K562 (cell line): ENCODE measurements at regions not wholly inside any gene's neighbourhood (a gene's known extent, or its start where the extent isn't known, plus 50 kb on each side); places are given as distances from the start of the nearest gene placed in this dataset.

Experiments used
- ATAC-seq: fragments of 200-7000 bp; cut with Tn5 transposase; 3 replicates; pipeline ENCODE4 v1.9.1; 2020; ENCODE audit warnings: moderate library complexity
- BruUV-seq: library from RNA; stranded (reverse); fragments of 400-500 nt; replicated peaks from 2 replicates; lab custom pipeline; 2021; lab: Mats Ljungman, UMichigan
- CTCF ChIA-PET: fragments of 300-600 bp; formaldehyde crosslinking; extraction: SDS; loops from one replicate; lab custom pipeline; 2021; ENCODE audit warnings: low intra/inter-chr PET ratio; lab: Yijun Ruan, JAX
- POLR2A ChIA-PET: fragments of 300-600, 350-650 bp; sonication (Branson Sonifier 250); formaldehyde crosslinking; extraction: SDS; loops from one replicate; lab custom pipeline; 2021; ENCODE audit warnings: antibody characterized with exemption, inconsistent platforms; lab: Yijun Ruan, JAX
- DNase-seq, 4 experiments: peaks; one replicate each; pipeline versions ENCODE4 v3.0.0 to v3.0.0-alpha.2; 2011 to 2018; ENCODE audit warnings: low spot score in 3 of 4, mixed read lengths in 3 of 4; ENCODE audit errors: extremely low read depth in 1 of 4
- FAIRE-seq: peaks from 2 replicates; lab custom pipeline; 2011; peaks lifted over from hg19 to GRCh38; lab: Jason Lieb, UNC
- H2AFZ ChIP-seq: 2 replicates; pipeline ENCODE4 v1.6.0; 2011; ENCODE audit warnings: low read depth, low read length, control low read depth, inconsistent platforms
- H3K27ac ChIP-seq: fragments of 200-600 bp; 3 replicates; pipeline ENCODE4 v1.8.0; 2011; ENCODE audit warnings: low read depth, mild to moderate bottlenecking, control low read depth, inconsistent platforms, low read length, moderate library complexity, mixed read lengths; ENCODE audit errors: extremely low read depth
- H3K27me3 ChIP-seq, 2 experiments: fragments of 300-600 bp in 1 of 2; 2 replicates in 1 of 2; 3 replicates in 1 of 2; pipeline versions ENCODE4 v1.6.0 to v1.8.0; 2011; ENCODE audit warnings: inconsistent platforms in 2 of 2, low read length in 2 of 2, mild to moderate bottlenecking in 1 of 2, mixed read lengths in 1 of 2, moderate library complexity in 1 of 2; ENCODE audit not compliant: control insufficient read depth in 2 of 2, insufficient read depth in 2 of 2
- H3K36me3 ChIP-seq: fragments of 300-600 bp; 3 replicates; pipeline ENCODE4 v1.8.0; 2011; ENCODE audit warnings: mild to moderate bottlenecking, low read length, inconsistent platforms; ENCODE audit not compliant: control insufficient read depth, insufficient read depth
- H3K4me1 ChIP-seq, 2 experiments: fragments of 200-600 bp in 1 of 2; replicated peaks in 1 of 2; 2 replicates in 1 of 2; 3 replicates in 1 of 2; pipeline versions ENCODE4 v1.5.1 to v1.8.0; 2011; ENCODE audit warnings: inconsistent platforms in 2 of 2, low read length in 2 of 2, mild to moderate bottlenecking in 1 of 2, mixed read lengths in 1 of 2, moderate library complexity in 1 of 2; ENCODE audit not compliant: control insufficient read depth in 2 of 2, insufficient read depth in 2 of 2
- H3K4me2 ChIP-seq: 2 replicates; pipeline ENCODE4 v1.6.1; 2011; ENCODE audit warnings: low read length, control low read depth, inconsistent platforms, mixed read lengths; ENCODE audit not compliant: insufficient read depth
- H3K4me3 ChIP-seq: fragments of 200-600 bp; sonication (generic), shearing (Covaris generic); 2 replicates; pipeline ENCODE4 v1.5.1; 2016; ENCODE audit warnings: control low read depth, inconsistent platforms
- H3K79me2 ChIP-seq: fragments of 200-600 bp; 3 replicates; pipeline ENCODE4 v1.8.0; 2011; ENCODE audit warnings: low read length, inconsistent platforms; ENCODE audit not compliant: control insufficient read depth, insufficient read depth
- H3K9ac ChIP-seq, 2 experiments: 2 replicates each; pipeline versions ENCODE4 v1.6.0 to v1.6.1; 2011; ENCODE audit warnings: low read depth in 2 of 2, low read length in 2 of 2, control low read depth in 1 of 2, inconsistent platforms in 1 of 2, mild to moderate bottlenecking in 1 of 2, mixed read lengths in 1 of 2; ENCODE audit not compliant: insufficient read depth in 1 of 2
- H3K9me1 ChIP-seq: one replicate; pipeline ENCODE4 v1.6.0; 2011; ENCODE audit warnings: inconsistent platforms, mild to moderate bottlenecking, low read length, moderate library complexity; ENCODE audit not compliant: control insufficient read depth, insufficient read depth
- H3K9me3 ChIP-seq: replicated peaks from 2 replicates; pipeline ENCODE4 v1.5.1; 2011; ENCODE audit warnings: low read depth, low read length, inconsistent platforms; ENCODE audit not compliant: control insufficient read depth, insufficient read depth
- H4K20me1 ChIP-seq: replicated peaks from 2 replicates; pipeline ENCODE4 v1.6.1; 2011; ENCODE audit warnings: low read length, inconsistent platforms, mixed read lengths; ENCODE audit not compliant: control insufficient read depth, insufficient read depth
- ADNP ChIP-seq: fragments of 200-800 bp; sonication (Bioruptor generic); IDR thresholded peaks from 2 replicates; pipeline ENCODE4 v1.6.1; 2016; ENCODE audit warnings: missing genetic modification characterization, missing compliant biosample characterization
- ARNT ChIP-seq, 2 experiments: fragments of 450-650 bp; IDR thresholded peaks; 2 replicates each; pipeline ENCODE4 v1.6.1; 2016; ENCODE audit warnings: mild to moderate bottlenecking in 1 of 2
- BRCA1 ChIP-seq, 2 experiments: fragments of 450-650 bp in 1 of 2; sonication (generic) in 1 of 2; formaldehyde crosslinking in 1 of 2; IDR thresholded peaks; 2 replicates each; pipeline versions ENCODE4 v1.5.0 to v1.6.1; 2017 to 2020; ENCODE audit warnings: mild to moderate bottlenecking in 1 of 2, missing genetic modification reagents in 1 of 2
- CBFA2T2 ChIP-seq: fragments of 450-650 bp; conservative IDR thresholded peaks from 2 replicates; pipeline ENCODE4 v1.6.1; 2017; ENCODE audit warnings: mild to moderate bottlenecking
- MYBL2 ChIP-seq, 2 experiments: fragments of 450-650 bp in 1 of 2; sonication (generic) in 1 of 2; formaldehyde crosslinking in 1 of 2; IDR thresholded peaks; 2 replicates each; pipeline versions ENCODE4 v1.6.1 to v1.8.1; 2017 to 2022; ENCODE audit warnings: borderline replicate concordance in 1 of 2, inconsistent platforms in 1 of 2, low read depth in 1 of 2, mild to moderate bottlenecking in 1 of 2, missing genetic modification reagents in 1 of 2, moderate library complexity in 1 of 2
- SREBF1 ChIP-seq: fragments of 150-350 bp; IDR thresholded peaks from 2 replicates; pipeline ENCODE4 v1.6.1; 2014; ENCODE audit warnings: antibody characterized with exemption, low read depth, low read length, borderline replicate concordance
- ZBTB9 ChIP-seq: fragments of 450-650 bp; formaldehyde crosslinking; IDR thresholded peaks from 2 replicates; pipeline ENCODE4 v1.4.0; 2020; ENCODE audit warnings: mild to moderate bottlenecking, moderate library complexity
- ZHX1 ChIP-seq: fragments of 150-350 bp; conservative IDR thresholded peaks from 2 replicates; pipeline ENCODE4 v1.6.1; 2014; ENCODE audit warnings: low read length
- ZNF133 ChIP-seq: fragments of 250-450 bp; sonication (Bioruptor Pico); IDR thresholded peaks from 2 replicates; pipeline ENCODE4 v1.4.0; 2020; ENCODE audit warnings: mild to moderate bottlenecking
- ZNF318 ChIP-seq, 2 experiments: fragments of 450-650 bp; IDR thresholded peaks; 2 replicates each; pipeline ENCODE4 v1.6.1; 2016; ENCODE audit warnings: mild to moderate bottlenecking in 2 of 2, borderline replicate concordance in 1 of 2, low read depth in 1 of 2, moderate library complexity in 1 of 2
- WGBS: fragments of 100-300 bp; shearing (Covaris generic); methylation state at CpG from one replicate; pipeline ENCODE4 v1.1.6; 2016; ENCODE audit warnings: low coverage, mixed read lengths; ENCODE audit not compliant: insufficient coverage; ENCODE audit errors: missing lambda C conversion rate; 5-methylcytosine and 5-hydroxymethylcytosine counted together
- in situ Hi-C: fragments of 300-500 bp; cut with MboI; formaldehyde crosslinking; loops from 4 replicates; pipeline ENCODE4 v1.15.0; 2018; ENCODE audit warnings: inconsistent platforms, mixed read lengths
- intact Hi-C: fragments of 100-400 bp; cut with micrococcal nuclease; formaldehyde crosslinking; loops from 2 replicates; pipeline ENCODE4 v1.14.2; 2022

GRCh38 chr9:32728181-32728580 is 55.2 kb upstream of the TMEM215 start:
- ATAC-seq = no peak
- CTCF ChIA-PET = no interaction called here
- TF ChIP-seq ZHX1 (no peak), ZNF133 (CRISPR knock-in tag) (no peak), MYBL2 (IDR thresholded peaks at IDR 0.05; ENCODE audit: low read depth) (no peak), MYBL2 (CRISPR knock-in tag; IDR thresholded peaks at IDR 0.05; ENCODE audit: borderline replicate concordance) (no peak), ADNP (tag) (no peak), ZBTB9 (CRISPR knock-in tag) (no peak), BRCA1 (IDR thresholded peaks at IDR 0.05) (no peak), BRCA1 (CRISPR knock-in tag; IDR thresholded peaks at IDR 0.05) (no peak), CBFA2T2 (no peak), ARNT (IDR thresholded peaks at IDR 0.05) (no peak), ZNF318 (IDR thresholded peaks at IDR 0.05; ENCODE audit: borderline replicate concordance in 1 of 2, low read depth in 1 of 2) (no peak), SREBF1 (no peak)

More at GRCh38 chr9:32728181-32728580, 55.2 kb upstream of the TMEM215 start:
- no peaks in the 10 kb centered on the region for H3K36me3 ChIP-seq
- in situ Hi-C loops (no loop called here), intact Hi-C loops (no loop called here)
- POLR2A ChIA-PET = no interaction called here
- no peaks in the 10 kb centered on the region for H3K9me3 ChIP-seq
- H2AFZ ChIP-seq = no peak overlapping the region
- no peaks in the 10 kb centered on the region; a peak in 1 of 5 replicates for H3K4me1 ChIP-seq
- 0% methylated on average over 3 of the region's 3 CpGs for WGBS
- no peak overlapping the region for H3K4me3 ChIP-seq
- H3K9ac ChIP-seq = no peak overlapping the region
- H3K27me3 ChIP-seq = peaks cover 0 to 4% of the 10 kb centered on the region in 2 experiments; a peak in 1 of 5 replicates
- H4K20me1 ChIP-seq = no peaks in the 10 kb centered on the region
- H3K9me1 ChIP-seq = no peaks in the 10 kb centered on the region
- FAIRE-seq (no peak), DNase-seq (no peak)
- no peak overlapping the region for H3K4me2 ChIP-seq
- no peaks in the 10 kb centered on the region for H3K79me2 ChIP-seq
- no peak overlapping the region for H3K27ac ChIP-seq
- BruUV-seq = no TSS peak
